ENCODE measurements at regions not wholly inside any gene's neighbourhood (a gene's known extent, or its start where the extent isn't known, plus 50 kb on each side); places are given as distances from the start of the nearest gene placed in this dataset.

DNA sequence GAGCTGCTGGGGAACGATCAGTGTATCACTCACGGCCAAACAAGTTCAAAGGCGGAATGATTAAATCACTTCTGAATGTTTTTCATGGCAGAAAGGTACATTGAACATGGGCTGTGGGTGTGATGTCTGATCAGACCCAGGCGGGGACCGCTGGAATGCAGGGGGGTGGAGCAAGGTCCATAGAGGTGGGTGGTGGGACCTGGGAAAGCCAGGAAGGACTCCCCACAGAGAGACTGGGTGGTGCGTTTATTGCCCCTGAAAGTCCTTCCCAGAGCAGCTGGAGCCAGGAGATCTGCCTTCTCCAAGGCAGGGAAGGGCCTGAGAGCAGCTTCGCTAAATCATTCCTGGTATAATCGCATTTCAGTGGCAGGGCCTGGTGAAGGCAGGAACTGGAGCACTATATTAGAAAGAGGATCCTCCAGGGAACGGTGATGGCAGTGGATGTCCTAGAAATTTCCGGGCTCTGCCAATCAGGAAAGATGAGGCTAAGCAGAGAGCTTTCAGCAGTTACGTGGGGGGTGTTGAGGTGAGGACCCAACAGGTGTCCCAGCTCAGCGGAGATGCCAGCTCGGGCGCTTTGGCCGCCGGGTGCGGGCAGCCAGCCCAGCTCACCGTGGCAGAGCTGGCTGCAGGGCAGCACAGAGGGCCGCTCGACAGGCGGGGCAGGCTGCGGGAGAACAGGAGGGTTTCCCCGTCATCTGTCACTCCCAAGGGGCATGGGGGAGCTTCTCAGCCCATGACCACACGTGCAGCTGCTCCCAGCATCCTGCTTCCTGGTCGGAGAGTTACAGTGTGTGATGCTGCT lies 271.7 kb downstream of the CTTN start:
- no peaks in the 10 kb centered on the region for H3K27me3 ChIP-seq (ENCODE audit: insufficient read depth, low read depth)
- no peak for DNase-seq
- intact Hi-C loops (cut with micrococcal nuclease; ENCODE audit: unreplicated experiment) = no loop called here
- no peaks in the 10 kb centered on the region for H3K36me3 ChIP-seq (ENCODE audit: low read depth)
- no peaks in the 10 kb centered on the region for H3F3A ChIP-seq (ENCODE audit: insufficient read depth, low read depth)
- H3K9me3 ChIP-seq (ENCODE audit: insufficient read depth, low read depth) = no peaks in the 10 kb centered on the region
- BruUV-seq (replicated peaks) = no TSS peak
- peaks cover 17% of the 10 kb centered on the region for H4K20me1 ChIP-seq (ENCODE audit: insufficient read depth)
- ChIA-PET CTCF (interaction anchor here (0.6 kb wide), 1 partner anchor 9 kb away, joined by 3 read pairs; no protein-coding TSS in a partner anchor), POLR2A (ENCODE audit: unreplicated experiment) (no interaction called here)
- no peak overlapping the region for H3K4me2 ChIP-seq
- no peak overlapping the region for H3K4me3 ChIP-seq
- no peaks in the 10 kb centered on the region for H3K4me1 ChIP-seq (replicated peaks; ENCODE audit: insufficient read depth)
- H3K9me2 ChIP-seq (ENCODE audit: insufficient read depth) = no peaks in the 10 kb centered on the region
- H3K79me2 ChIP-seq (ENCODE audit: low read depth) = no peaks in the 10 kb centered on the region
- H2AFZ ChIP-seq = no peak overlapping the region
- H3K27ac ChIP-seq = no peak overlapping the region
- no peak for TF ChIP-seq EZH2 (IDR thresholded peaks at IDR 0.05; ENCODE audit: low read depth)
- TF ChIP-seq, protein P1, sequence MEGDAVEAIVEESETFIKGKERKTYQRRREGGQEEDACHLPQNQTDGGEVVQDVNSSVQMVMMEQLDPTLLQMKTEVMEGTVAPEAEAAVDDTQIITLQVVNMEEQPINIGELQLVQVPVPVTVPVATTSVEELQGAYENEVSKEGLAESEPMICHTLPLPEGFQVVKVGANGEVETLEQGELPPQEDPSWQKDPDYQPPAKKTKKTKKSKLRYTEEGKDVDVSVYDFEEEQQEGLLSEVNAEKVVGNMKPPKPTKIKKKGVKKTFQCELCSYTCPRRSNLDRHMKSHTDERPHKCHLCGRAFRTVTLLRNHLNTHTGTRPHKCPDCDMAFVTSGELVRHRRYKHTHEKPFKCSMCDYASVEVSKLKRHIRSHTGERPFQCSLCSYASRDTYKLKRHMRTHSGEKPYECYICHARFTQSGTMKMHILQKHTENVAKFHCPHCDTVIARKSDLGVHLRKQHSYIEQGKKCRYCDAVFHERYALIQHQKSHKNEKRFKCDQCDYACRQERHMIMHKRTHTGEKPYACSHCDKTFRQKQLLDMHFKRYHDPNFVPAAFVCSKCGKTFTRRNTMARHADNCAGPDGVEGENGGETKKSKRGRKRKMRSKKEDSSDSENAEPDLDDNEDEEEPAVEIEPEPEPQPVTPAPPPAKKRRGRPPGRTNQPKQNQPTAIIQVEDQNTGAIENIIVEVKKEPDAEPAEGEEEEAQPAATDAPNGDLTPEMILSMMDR (conservative IDR thresholded peaks at IDR 0.05) = no peak

- no peak overlapping the region for H3K27ac ChIP-seq
- no peaks in the 10 kb centered on the region for H3K4me1 ChIP-seq (replicated peaks; ENCODE audit: insufficient read depth)
- no peaks in the 10 kb centered on the region for H3K9me3 ChIP-seq (ENCODE audit: insufficient read depth, low read depth)
- no peak overlapping the region for H2AFZ ChIP-seq
- BruUV-seq (replicated peaks) = no TSS peak
- no peak overlapping the region for H3K4me2 ChIP-seq
- no peak overlapping the region for H3K4me3 ChIP-seq
- H3K27me3 ChIP-seq (ENCODE audit: insufficient read depth, low read depth) = no peaks in the 10 kb centered on the region
- TF ChIP-seq, protein P1 (conservative IDR thresholded peaks at IDR 0.05) = no peak
- no peak for TF ChIP-seq EZH2 (IDR thresholded peaks at IDR 0.05; ENCODE audit: low read depth)
- no peaks in the 10 kb centered on the region for H3K9me2 ChIP-seq (ENCODE audit: insufficient read depth)
- intact Hi-C loops (cut with micrococcal nuclease; ENCODE audit: unreplicated experiment) = no loop called here
- H3F3A ChIP-seq (ENCODE audit: insufficient read depth, low read depth) = no peaks in the 10 kb centered on the region
- DNase-seq = no peak
- peaks cover 12% of the 10 kb centered on the region for H4K20me1 ChIP-seq (ENCODE audit: insufficient read depth)
- no peaks in the 10 kb centered on the region for H3K36me3 ChIP-seq (ENCODE audit: low read depth)
- ChIA-PET CTCF (no interaction called here), POLR2A (ENCODE audit: unreplicated experiment) (no interaction called here)
- H3K79me2 ChIP-seq (ENCODE audit: low read depth) = no peaks in the 10 kb centered on the region
Measured at GRCh38 chr11:70670676-70671034, 272.3 kb downstream of the CTTN start.

- TF ChIP-seq EZH2 (IDR thresholded peaks at IDR 0.05; ENCODE audit: low read depth) = no peak
- TF ChIP-seq, protein P1 (conservative IDR thresholded peaks at IDR 0.05) = no peak
- Histone ChIP-seq H2AFZ (no peak overlapping the region), H3K79me2 (ENCODE audit: low read depth) (no peaks in the 10 kb centered on the region), H3K36me3 (ENCODE audit: low read depth) (no peaks in the 10 kb centered on the region), H3K4me2 (no peak overlapping the region), H3K9me3 (ENCODE audit: insufficient read depth, low read depth) (no peaks in the 10 kb centered on the region), H3F3A (ENCODE audit: insufficient read depth, low read depth) (no peaks in the 10 kb centered on the region), H4K20me1 (ENCODE audit: insufficient read depth) (peaks cover 11% of the 10 kb centered on the region), H3K4me3 (no peak overlapping the region), H3K27ac (no peak overlapping the region), H3K4me1 (replicated peaks; ENCODE audit: insufficient read depth) (no peaks in the 10 kb centered on the region), H3K9me2 (ENCODE audit: insufficient read depth) (no peaks in the 10 kb centered on the region), H3K27me3 (ENCODE audit: insufficient read depth, low read depth) (no peaks in the 10 kb centered on the region)
- BruUV-seq (replicated peaks) = no TSS peak
- no peak for DNase-seq
- ChIA-PET CTCF (interaction anchor here (0.5 kb wide), 1 partner anchor 412 kb away, joined by 3 read pairs; no protein-coding TSS in a partner anchor), POLR2A (ENCODE audit: unreplicated experiment) (no interaction called here)
- intact Hi-C loops (cut with micrococcal nuclease; ENCODE audit: unreplicated experiment) = no loop called here
Measured at GRCh38 chr11:70671083-70671482, 272.8 kb downstream of the CTTN start.
